GOT3 (cell line): ENCODE measurements at regions not wholly inside any gene's neighbourhood (a gene's known extent, or its start where the extent isn't known, plus 50 kb on each side); places are given as distances from the start of the nearest gene placed in this dataset.
"Not testable (repeated sequence)": the region's sequence is repeated elsewhere in the genome, so short reads cannot be mapped to it uniquely, and the experiment has no call there.

Experiments used
- DNase-seq: peaks from one replicate; lab custom pipeline; 2025; ENCODE audit warnings: mixed read lengths; lab: John Stamatoyannopoulos, UW

- DNase-seq, result no peak
These were observed 64.0 kb downstream of the GPRASP3 start for GRCh38 chrX:102784550-102784949.

DNA sequence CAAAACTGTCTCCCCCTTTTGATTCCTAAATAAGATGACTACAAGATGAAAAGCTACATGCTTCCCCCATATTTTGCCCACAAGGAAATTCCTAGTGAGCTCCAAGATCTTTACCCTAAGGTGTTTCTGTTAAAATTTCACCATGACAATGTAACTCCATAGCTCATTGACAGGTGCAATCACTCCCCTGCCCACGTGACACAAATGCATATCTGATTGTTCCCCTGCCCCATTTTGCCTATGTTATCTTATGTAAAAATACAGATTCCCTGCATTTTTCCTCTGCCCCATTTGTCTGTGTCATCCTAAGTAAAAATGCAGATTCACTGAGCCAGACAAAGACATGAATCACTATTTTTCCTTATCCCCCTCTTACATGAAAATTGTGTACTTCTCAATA lies 66.7 kb downstream of the GPRASP3 start:
- no peak for DNase-seq

GRCh38 chrX:102808336-102808735 lies 87.8 kb downstream of the GPRASP3 start:
- no peak for DNase-seq

DNA sequence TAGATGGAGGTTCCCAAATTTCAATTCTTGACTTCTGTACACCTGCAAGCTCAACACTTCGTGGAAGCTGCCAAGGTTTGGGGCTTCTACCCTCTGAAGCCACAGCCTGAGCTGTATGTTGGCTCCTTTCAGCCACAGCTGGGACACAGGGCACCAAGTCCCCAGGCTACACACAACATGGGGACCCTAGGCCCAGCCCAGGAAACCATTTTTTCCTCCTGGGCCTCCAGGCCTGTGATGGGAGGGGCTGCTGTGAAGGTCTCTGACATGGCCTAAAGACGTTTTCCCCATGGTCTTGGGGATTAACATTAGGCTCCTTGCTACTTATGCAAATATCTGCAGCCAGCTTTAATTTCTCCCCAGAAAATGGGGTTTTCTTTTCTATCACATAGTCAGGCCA lies 97.7 kb downstream of the GPRASP3 start:
- not testable (repeated sequence) for DNase-seq

GRCh38 chrX:102832661-102833060 lies 104.4 kb upstream of the RAB40AL start:
- no peak for DNase-seq

GRCh38 chrX:102833136-102833535 lies 103.9 kb upstream of the RAB40AL start:
- no peak for DNase-seq

GRCh38 chrX:102835504-102836146 lies 101.4 kb upstream of the RAB40AL start:
- DNase-seq, result no peak

DNA sequence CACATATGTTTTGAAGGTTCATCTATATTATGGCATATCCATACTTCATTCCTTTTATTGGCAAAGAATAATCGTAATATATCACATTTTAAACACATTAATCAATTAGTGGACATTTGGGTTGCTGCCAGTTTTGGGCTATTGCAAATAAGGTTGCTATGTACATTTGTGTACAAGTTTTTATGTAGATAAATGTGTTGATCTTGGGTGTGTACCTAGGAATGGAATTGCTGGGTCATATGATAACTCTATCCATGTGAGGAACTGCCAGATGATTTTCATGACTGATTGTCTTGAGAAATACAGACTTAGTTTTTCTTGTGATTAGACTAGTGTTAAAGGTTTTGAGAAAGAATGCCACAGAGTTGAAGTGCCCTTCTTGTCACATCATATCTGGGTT lies 99.2 kb upstream of the RAB40AL start:
- DNase-seq, result no peak

DNA sequence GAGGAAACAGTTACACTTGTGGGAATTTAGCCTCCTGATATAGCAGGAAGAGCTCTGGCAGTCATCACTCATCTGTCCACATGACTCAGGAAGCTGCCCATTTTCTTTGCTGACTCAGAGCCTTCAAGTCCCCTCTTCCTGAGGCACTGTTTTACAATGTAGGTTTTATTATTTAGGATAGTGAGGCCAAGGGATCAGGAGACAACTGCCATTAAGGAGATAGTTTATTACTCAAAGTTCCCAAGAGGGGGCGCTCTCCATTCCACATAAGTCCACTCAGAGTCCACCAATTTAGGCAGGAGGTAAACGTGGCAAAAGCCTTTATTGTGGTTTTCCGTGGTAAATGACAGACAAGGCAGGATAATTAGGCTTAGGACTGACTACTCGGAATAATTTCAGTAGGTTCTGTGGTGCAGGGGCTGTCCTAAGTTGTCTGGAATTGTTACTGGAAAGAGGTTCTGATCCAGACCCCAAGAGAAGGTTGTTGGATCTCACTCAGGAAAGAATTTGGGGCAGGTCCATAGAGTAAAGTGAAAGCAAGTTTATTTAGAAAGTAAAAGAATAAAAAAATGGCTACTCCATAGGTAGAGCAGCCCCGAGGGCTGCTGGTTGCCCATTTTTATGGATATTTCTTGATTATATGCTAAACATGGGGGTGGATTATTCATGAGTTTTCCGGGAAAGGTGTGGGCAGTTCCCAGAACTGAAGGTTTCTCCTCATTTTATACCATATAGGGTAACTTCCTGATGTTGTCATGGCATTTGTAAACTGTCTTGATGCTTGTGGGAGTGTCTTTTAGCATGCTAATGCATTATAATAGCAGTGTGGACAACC lies 96.0 kb upstream of the RAB40AL start:
- DNase-seq, result no peak

DNA sequence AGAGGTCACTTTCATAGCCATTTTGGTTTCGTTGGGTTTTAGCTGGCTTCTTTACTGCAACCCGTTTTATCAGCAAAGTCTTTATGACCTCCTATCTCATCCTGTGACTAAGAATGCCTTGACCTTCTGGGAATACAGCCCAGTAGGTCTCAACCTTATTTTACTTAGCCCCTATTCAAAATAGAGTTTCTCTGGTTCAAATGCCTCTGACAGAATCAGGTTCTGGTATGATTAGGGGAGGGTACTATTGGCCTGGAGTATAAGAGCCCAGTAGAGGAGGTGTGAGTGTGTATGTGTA lies 95.4 kb upstream of the RAB40AL start:
- no peak for DNase-seq

GRCh38 chrX:102845020-102845419 lies 92.1 kb upstream of the RAB40AL start:
- no peak for DNase-seq

DNA sequence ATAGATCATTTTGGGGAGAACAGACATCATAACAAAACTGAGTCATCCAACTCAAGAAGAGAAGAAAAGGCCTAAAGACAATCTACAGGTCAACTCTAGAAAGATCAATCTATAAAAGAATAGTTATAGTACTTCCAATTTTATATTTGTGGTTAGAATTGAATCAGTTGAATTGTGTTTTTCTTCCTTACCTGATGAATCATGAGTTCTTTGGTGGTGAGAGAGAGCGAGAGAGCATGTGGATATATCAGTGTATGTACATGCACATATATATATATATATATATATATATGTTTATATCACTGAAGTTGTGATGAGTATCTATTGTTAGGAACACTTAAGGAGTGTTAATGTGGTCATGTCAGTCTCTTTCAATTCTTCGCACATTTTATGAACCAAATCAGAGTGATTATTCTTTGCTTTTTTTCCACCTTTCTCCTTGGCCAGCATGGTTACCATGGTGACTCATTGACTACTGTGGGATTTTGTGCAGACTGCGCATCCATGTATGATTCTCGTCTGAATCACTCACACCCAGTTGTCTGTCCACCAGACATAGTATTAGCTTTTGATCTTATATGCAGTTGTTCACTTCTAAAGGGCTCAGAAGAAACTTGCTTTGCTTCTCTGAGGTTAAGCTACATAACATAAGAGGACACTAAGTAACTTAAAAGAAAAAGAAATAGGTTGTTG lies 90.4 kb upstream of the RAB40AL start:
- no peak for DNase-seq

DNA sequence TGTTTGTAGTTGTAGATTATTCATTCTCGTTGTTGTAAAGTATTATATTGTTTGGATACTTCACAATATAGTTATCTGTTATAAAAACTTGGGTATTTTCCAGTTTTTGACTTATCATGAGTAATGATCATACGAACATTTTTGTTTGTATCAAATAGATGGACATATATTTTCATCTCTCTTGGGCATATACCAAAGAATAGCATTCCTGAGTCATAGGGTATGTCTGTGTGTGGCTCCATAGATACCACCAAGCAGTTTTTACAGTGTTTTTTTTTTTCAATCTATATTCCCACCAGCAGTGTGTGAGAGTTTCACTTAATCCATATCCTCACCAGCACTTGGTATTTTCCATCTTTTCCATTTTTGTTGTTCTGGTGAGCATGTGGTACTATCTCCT lies 89.7 kb upstream of the RAB40AL start:
- DNase-seq, result no peak

GRCh38 chrX:102849396-102849795 lies 87.7 kb upstream of the RAB40AL start:
- no peak for DNase-seq

GRCh38 chrX:102858826-102859549 lies 78.1 kb upstream of the RAB40AL start:
- DNase-seq, result not testable (repeated sequence)

GRCh38 chrX:102859550-102859871 lies 77.6 kb upstream of the RAB40AL start:
- no peak for DNase-seq

GRCh38 chrX:102860235-102860634 lies 76.8 kb upstream of the RAB40AL start:
- no peak for DNase-seq

DNA sequence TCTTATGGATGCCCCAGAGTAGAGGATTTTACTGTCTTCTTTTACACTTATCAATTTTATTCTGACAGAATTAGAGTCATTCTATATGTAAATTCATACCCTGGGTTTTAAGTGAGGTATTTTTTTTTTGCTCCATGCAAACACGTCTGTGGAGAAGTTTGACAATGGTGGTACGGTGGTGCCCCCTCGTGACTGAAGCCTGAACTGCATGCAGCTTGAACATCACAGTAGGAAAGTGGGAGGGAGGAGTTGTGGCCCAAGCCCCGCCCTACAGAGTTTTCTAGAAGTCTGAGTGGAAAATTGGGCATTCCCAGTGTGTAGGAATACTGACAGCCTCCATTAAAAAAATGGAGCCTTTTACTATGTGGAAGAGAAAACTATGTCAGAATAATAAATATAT lies 73.3 kb upstream of the RAB40AL start:
- peak; percentile 10 for DNase-seq

- no peak for DNase-seq
These were observed 70.0 kb upstream of the RAB40AL start for GRCh38 chrX:102866981-102867656.

- no peak for DNase-seq
These were observed 53.6 kb upstream of the RAB40AL start for GRCh38 chrX:102883491-102883890.
